ENCODE measurements at regions not wholly inside any gene's neighbourhood (a gene's known extent, or its start where the extent isn't known, plus 50 kb on each side); places are given as distances from the start of the nearest gene placed in this dataset.

- TF ChIP-seq CTCF (IDR thresholded peaks at IDR 0.05) (no peak), POLR2A (IDR thresholded peaks at IDR 0.05) (no peak)
These were observed 290.3 kb upstream of the ADAMTS5 start for GRCh38 chr21:27257226-27257625.

Measured in uterus (tissue), 2 donors.